Calu3 (cell line): ENCODE measurements at regions not wholly inside any gene's neighbourhood (a gene's known extent, or its start where the extent isn't known, plus 50 kb on each side); places are given as distances from the start of the nearest gene placed in this dataset.

ENCODE experiments used
- BruUV-seq: library from RNA; stranded (reverse); fragments of 400-500 nt; replicated peaks from 2 replicates; lab custom pipeline; 2021; lab: Mats Ljungman, UMichigan
- CTCF ChIA-PET: fragments of 300-600 bp; sonication (Branson Sonifier 250); formaldehyde crosslinking; loops from one replicate; lab custom pipeline; 2022; ENCODE audit warnings: antibody characterized with exemption; lab: Charles Lee
- DNase-seq: peaks from one replicate; pipeline ENCODE4 v3.0.0; 2022
- H3K27ac Mint-ChIP-seq: one replicate; pipeline ENCODE4 v1.8.0; 2022; ENCODE audit warnings: mixed read lengths; ENCODE audit not compliant: unreplicated experiment
- H3K27me3 Mint-ChIP-seq: one replicate; pipeline ENCODE4 v1.8.0; 2022; ENCODE audit warnings: mixed read lengths; ENCODE audit not compliant: unreplicated experiment
- H3K36me3 Mint-ChIP-seq: one replicate; pipeline ENCODE4 v1.8.0; 2022; ENCODE audit warnings: mild to moderate bottlenecking, moderate library complexity, mixed read lengths; ENCODE audit not compliant: insufficient read depth, unreplicated experiment
- H3K4me1 Mint-ChIP-seq: one replicate; pipeline ENCODE4 v1.8.0; 2022; ENCODE audit warnings: mild to moderate bottlenecking, low read depth, mixed read lengths; ENCODE audit not compliant: unreplicated experiment
- H3K4me3 Mint-ChIP-seq: one replicate; pipeline ENCODE4 v1.8.0; 2022; ENCODE audit warnings: mild to moderate bottlenecking, low read depth, moderate library complexity, mixed read lengths; ENCODE audit not compliant: unreplicated experiment
- H3K9me3 Mint-ChIP-seq: one replicate; pipeline ENCODE4 v1.8.0; 2022; ENCODE audit warnings: low read depth, mixed read lengths; ENCODE audit not compliant: unreplicated experiment
- CTCF ChIP-seq: fragments of 200-600 bp; IDR thresholded peaks from one replicate; pipeline ENCODE4 v1.8.0; 2022; ENCODE audit warnings: antibody characterized with exemption; ENCODE audit not compliant: unreplicated experiment
- intact Hi-C: fragments of 100-400 bp; cut with micrococcal nuclease; formaldehyde crosslinking; loops from one replicate; pipeline ENCODE4 v1.10.0; 2022; ENCODE audit not compliant: unreplicated experiment

DNA sequence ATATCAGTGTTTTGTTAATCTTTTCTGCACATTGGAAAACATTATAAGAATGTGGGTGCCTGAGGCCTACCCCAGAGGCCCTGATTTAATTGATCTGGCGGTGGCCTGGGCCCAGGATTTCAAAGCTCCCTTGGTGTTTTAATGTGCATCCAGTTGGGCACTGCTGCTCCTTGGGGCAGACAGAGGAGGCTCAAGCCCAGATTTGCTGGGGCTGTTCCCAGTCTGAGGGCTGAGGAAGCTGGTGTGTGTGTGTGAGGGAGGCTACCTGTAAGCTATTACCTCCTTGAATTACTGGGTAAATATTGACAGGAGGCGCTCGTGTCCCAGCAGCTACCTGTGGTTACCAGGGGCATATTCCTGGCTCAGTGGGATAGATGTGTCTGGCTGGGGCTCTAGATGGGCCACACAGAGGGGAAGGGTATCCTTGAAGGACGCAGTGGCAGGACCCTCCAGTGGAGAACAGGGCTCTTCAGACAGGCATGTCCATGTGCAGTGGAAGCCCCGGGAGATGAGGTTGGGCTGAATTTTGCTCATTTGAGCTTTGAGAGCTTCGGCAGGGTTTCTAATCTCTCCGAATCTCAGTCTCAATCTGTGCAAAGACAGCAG is 975.4 kb upstream of the ZNF722 start:
- no peak overlapping the region for H3K27ac Mint-ChIP-seq
- no peaks in the 10 kb centered on the region for H3K4me1 Mint-ChIP-seq
- BruUV-seq: no TSS peak
- no peaks in the 10 kb centered on the region for H3K36me3 Mint-ChIP-seq
- no peak for TF ChIP-seq CTCF
- peaks cover 11% of the 10 kb centered on the region for H3K9me3 Mint-ChIP-seq
- no peak overlapping the region for H3K4me3 Mint-ChIP-seq
- intact Hi-C loops: no loop called here
- no peak for DNase-seq
- CTCF ChIA-PET: no interaction called here
- H3K27me3 Mint-ChIP-seq: no peaks in the 10 kb centered on the region

DNA sequence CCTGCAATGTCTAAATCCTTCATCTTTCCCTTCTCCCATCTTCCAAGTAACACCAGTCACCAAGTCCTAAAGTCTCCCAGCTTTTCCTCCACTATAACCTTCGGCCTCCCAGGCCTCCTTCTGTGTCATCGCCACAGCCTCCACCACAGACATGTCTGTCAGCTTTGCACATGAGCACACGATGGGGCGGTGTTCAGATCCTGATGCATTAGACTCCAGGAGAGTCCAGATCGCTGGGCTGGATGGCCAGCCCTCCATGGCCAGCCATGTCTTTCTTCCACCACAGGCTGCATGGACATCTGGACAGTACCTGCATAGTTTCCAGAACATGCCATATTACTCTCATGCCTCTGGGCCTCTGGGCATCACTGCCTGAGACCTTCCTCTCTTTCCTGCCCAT is 974.2 kb upstream of the ZNF722 start:
- no peaks in the 10 kb centered on the region for H3K27me3 Mint-ChIP-seq
- no peak for DNase-seq
- H3K36me3 Mint-ChIP-seq: no peaks in the 10 kb centered on the region
- CTCF ChIA-PET: no interaction called here
- no peak overlapping the region for H3K27ac Mint-ChIP-seq
- no peak overlapping the region for H3K4me3 Mint-ChIP-seq
- no peaks in the 10 kb centered on the region for H3K4me1 Mint-ChIP-seq
- BruUV-seq: no TSS peak
- intact Hi-C loops: no loop called here
- peaks cover 8% of the 10 kb centered on the region for H3K9me3 Mint-ChIP-seq
- no peak for TF ChIP-seq CTCF

DNA sequence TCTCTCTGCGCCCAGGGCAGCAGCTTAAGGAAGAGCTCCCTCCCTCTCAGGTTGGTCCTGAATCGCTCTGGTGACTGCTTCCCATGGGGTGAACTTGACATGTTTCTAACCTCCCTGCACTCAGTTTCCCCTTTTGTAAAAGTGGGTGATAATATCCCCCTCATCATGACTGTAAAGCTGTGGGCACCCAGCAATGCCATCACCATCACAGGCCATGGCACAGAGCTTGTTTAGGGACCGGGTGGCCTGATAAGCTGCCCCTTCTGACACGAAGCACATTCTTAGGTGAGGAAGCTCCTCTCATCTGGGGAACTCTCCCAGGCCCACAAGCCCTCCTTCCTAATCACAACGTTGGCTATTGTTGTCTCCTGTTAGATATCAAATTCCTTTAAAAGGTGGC is 972.8 kb upstream of the ZNF722 start:
- Mint-ChIP-seq H3K4me1 (no peaks in the 10 kb centered on the region), H3K9me3 (peaks cover 8% of the 10 kb centered on the region), H3K36me3 (no peaks in the 10 kb centered on the region), H3K27ac (no peak overlapping the region), H3K27me3 (no peaks in the 10 kb centered on the region), H3K4me3 (no peak overlapping the region)
- no peak for TF ChIP-seq CTCF
- BruUV-seq: no TSS peak
- intact Hi-C loops: no loop called here
- CTCF ChIA-PET: no interaction called here
- no peak for DNase-seq

DNA sequence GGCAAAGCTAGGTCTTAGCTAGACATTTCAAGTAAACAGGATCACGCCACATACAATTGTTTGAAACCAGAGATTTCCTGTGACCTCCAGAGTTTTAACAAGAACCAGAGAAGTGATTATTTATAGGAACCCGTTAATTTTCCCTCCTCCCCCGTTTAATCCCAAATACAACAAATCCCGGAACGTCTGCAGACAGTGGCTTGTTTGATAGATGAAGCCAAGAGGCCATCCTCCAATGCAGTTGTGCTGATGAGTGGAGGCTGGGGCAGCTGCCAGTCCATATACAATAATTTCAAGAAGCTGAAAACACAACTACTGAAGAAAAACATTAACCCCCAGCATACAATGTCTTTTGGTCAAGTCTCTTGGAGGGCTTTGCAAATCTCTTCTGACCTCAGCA is 971.6 kb upstream of the ZNF722 start:
- Mint-ChIP-seq H3K27ac (no peak overlapping the region), H3K27me3 (no peaks in the 10 kb centered on the region), H3K4me1 (no peaks in the 10 kb centered on the region), H3K4me3 (no peak overlapping the region), H3K9me3 (peaks cover 8% of the 10 kb centered on the region), H3K36me3 (no peaks in the 10 kb centered on the region)
- no TSS peak for BruUV-seq
- DNase-seq: no peak
- TF ChIP-seq CTCF: no peak
- intact Hi-C loops: no loop called here
- CTCF ChIA-PET: no interaction called here
